Endothelial cell of umbilical vein (primary cell): ENCODE measurements at regions not wholly inside any gene's neighbourhood (a gene's known extent, or its start where the extent isn't known, plus 50 kb on each side); places are given as distances from the start of the nearest gene placed in this dataset.

Source experiments
- BruUV-seq: library from RNA; stranded (reverse); fragments of 400-500 nt; replicated peaks from 2 replicates; lab custom pipeline; 2021; lab: Mats Ljungman, UMichigan
- CTCF ChIA-PET: fragments of 300-600, 350-600 bp; sonication (Branson Sonifier 250); formaldehyde crosslinking; loops from one replicate; lab custom pipeline; 2021; ENCODE audit warnings: antibody characterized with exemption, inconsistent platforms; lab: Charles Lee
- POLR2A ChIA-PET: fragments of 300-600, 350-600 bp; sonication (Branson Sonifier 250); formaldehyde crosslinking; loops from one replicate; lab custom pipeline; 2021; ENCODE audit warnings: antibody characterized with exemption, inconsistent platforms; lab: Charles Lee
- DNase-seq: peaks from one replicate; pipeline ENCODE4 v3.0.0-alpha.2; 2011; ENCODE audit warnings: low read depth, low spot score
- FAIRE-seq: peaks from 2 replicates; lab custom pipeline; 2011; peaks lifted over from hg19 to GRCh38; lab: Jason Lieb, UNC
- H2AFZ ChIP-seq: 2 replicates; pipeline ENCODE4 v1.6.0; 2012; ENCODE audit warnings: low read depth, low read length, control low read depth, inconsistent platforms
- H3K27ac ChIP-seq: 2 replicates; pipeline ENCODE4 v1.5.1; 2011; ENCODE audit warnings: low read depth, mild to moderate bottlenecking, control low read depth, low read length, moderate library complexity; ENCODE audit not compliant: insufficient read depth
- H3K27me3 ChIP-seq, 2 experiments: 2 replicates each; pipeline versions ENCODE4 v1.6.0 to v1.6.1; 2011; ENCODE audit warnings: low read length in 2 of 2, mixed read lengths in 1 of 2; ENCODE audit not compliant: control insufficient read depth in 2 of 2, insufficient read depth in 2 of 2
- H3K36me3 ChIP-seq, 2 experiments: 2 replicates in 1 of 2; 3 replicates in 1 of 2; pipeline ENCODE4 v1.5.1; 2011; ENCODE audit warnings: low read length in 2 of 2, mild to moderate bottlenecking in 1 of 2, moderate library complexity in 1 of 2; ENCODE audit not compliant: control insufficient read depth in 2 of 2, insufficient read depth in 2 of 2; ENCODE audit errors: extremely low read depth in 1 of 2
- H3K4me1 ChIP-seq: 3 replicates; pipeline ENCODE4 v1.5.1; 2011; ENCODE audit warnings: mild to moderate bottlenecking, low read length; ENCODE audit not compliant: control insufficient read depth, insufficient read depth; ENCODE audit errors: extremely low read depth
- H3K4me2 ChIP-seq: 2 replicates; pipeline ENCODE4 v1.6.1; 2011; ENCODE audit warnings: low read length, control low read depth, mixed read lengths; ENCODE audit not compliant: insufficient read depth
- H3K4me3 ChIP-seq, 3 experiments: fragments of 200-600 bp in 1 of 3; sonication (generic), shearing (Covaris generic) in 1 of 3; replicated peaks in 1 of 3; 2 replicates each; pipeline ENCODE4 v1.5.1; 2011 to 2016; ENCODE audit warnings: control low read depth in 3 of 3, low read length in 3 of 3, mild to moderate bottlenecking in 2 of 3, inconsistent platforms in 1 of 3, low read depth in 1 of 3, moderate library complexity in 1 of 3; ENCODE audit not compliant: insufficient read depth in 1 of 3
- H3K79me2 ChIP-seq: 2 replicates; pipeline ENCODE4 v1.6.0; 2012; ENCODE audit warnings: low read length, inconsistent platforms; ENCODE audit not compliant: control insufficient read depth, insufficient read depth
- H3K9ac ChIP-seq: replicated peaks from 2 replicates; pipeline ENCODE3; 2011; ENCODE audit warnings: low read length, control low read depth; ENCODE audit not compliant: insufficient read depth; ENCODE audit errors: extremely low read depth
- H3K9me1 ChIP-seq: replicated peaks from 3 replicates; pipeline ENCODE4 v1.6.0; 2011; ENCODE audit warnings: mild to moderate bottlenecking, low read length; ENCODE audit not compliant: control insufficient read depth, insufficient read depth; ENCODE audit errors: extremely low read depth
- H3K9me3 ChIP-seq: replicated peaks from 2 replicates; pipeline ENCODE4 v1.5.1; 2012; ENCODE audit warnings: low read length, inconsistent platforms; ENCODE audit not compliant: control insufficient read depth, insufficient read depth
- H4K20me1 ChIP-seq: replicated peaks from 2 replicates; pipeline ENCODE3; 2011; ENCODE audit warnings: mild to moderate bottlenecking, low read length; ENCODE audit not compliant: control insufficient read depth, insufficient read depth; ENCODE audit errors: extremely low read depth
- EZH2 ChIP-seq: IDR thresholded peaks from 2 replicates; pipeline ENCODE4 v1.6.1; 2012; ENCODE audit warnings: borderline replicate concordance, low read depth, mild to moderate bottlenecking, moderate library complexity, low read length, inconsistent platforms; ENCODE audit not compliant: severe bottlenecking
- FOS ChIP-seq: IDR thresholded peaks from 2 replicates; pipeline ENCODE4 v1.6.1; 2011; ENCODE audit warnings: mild to moderate bottlenecking, low read length, moderate library complexity, borderline replicate concordance; ENCODE audit not compliant: insufficient read depth
- GATA2 ChIP-seq: IDR thresholded peaks from 2 replicates; pipeline ENCODE4 v1.7.0; 2011; ENCODE audit warnings: low read depth, mild to moderate bottlenecking, moderate library complexity, mixed read lengths, low read length; ENCODE audit not compliant: insufficient read length, insufficient read depth
- JUN ChIP-seq: IDR thresholded peaks from 2 replicates; pipeline ENCODE4 v1.6.1; 2011; ENCODE audit warnings: borderline replicate concordance, low read depth; ENCODE audit not compliant: insufficient read length, insufficient read depth
- MAX ChIP-seq: IDR thresholded peaks from 2 replicates; pipeline ENCODE4 v1.6.1; 2011; ENCODE audit not compliant: insufficient read depth, insufficient read length
- MYC ChIP-seq: IDR thresholded peaks from one replicate; pipeline ENCODE4 v1.6.1; 2011; ENCODE audit warnings: mild to moderate bottlenecking, low read depth, low read length
- POLR2A ChIP-seq: IDR thresholded peaks from 2 replicates; pipeline ENCODE4 v1.6.1; 2012; ENCODE audit warnings: low read depth, mild to moderate bottlenecking, control low read depth, low read length
- POLR2AphosphoS5 ChIP-seq: IDR thresholded peaks from 2 replicates; pipeline ENCODE4 v1.6.1; 2012; ENCODE audit warnings: low read depth, mild to moderate bottlenecking, control low read depth, low read length, moderate library complexity; ENCODE audit not compliant: insufficient read depth
- dilution Hi-C: fragments of 300-500 bp; cut with MboI; formaldehyde crosslinking; loops from one replicate; pipeline ENCODE4 v1.15.0; 2019; ENCODE audit warnings: low sequenced_read_pairs; ENCODE audit not compliant: extremely low pct_ligation_motif_present
- intact Hi-C: fragments of 100-400 bp; cut with micrococcal nuclease; formaldehyde crosslinking; loops from one replicate; pipeline ENCODE4 v1.10.0; 2022
- TF ChIP-seq, protein P1 (sequence below), 2 donors: IDR thresholded peaks; 1 replicate in 1 of 2; 2 replicates in 1 of 2; pipeline ENCODE4 v1.5.1; 2011; ENCODE audit warnings: low read length in 2 of 2, mild to moderate bottlenecking in 2 of 2, moderate library complexity in 2 of 2, control low read depth in 1 of 2, inconsistent platforms in 1 of 2, low read depth in 1 of 2; ENCODE audit not compliant: insufficient read depth in 1 of 2; ENCODE audit errors: extremely low read depth in 1 of 2

- Histone ChIP-seq H3K27me3 (no peaks in the 10 kb centered on the region), H2AFZ (no peak overlapping the region), H3K9ac (no peak overlapping the region), H3K79me2 (no peaks in the 10 kb centered on the region), H3K4me2 (no peak overlapping the region), H4K20me1 (no peaks in the 10 kb centered on the region), H3K4me3 (no peak overlapping the region), H3K9me3 (no peaks in the 10 kb centered on the region), H3K36me3 (no peaks in the 10 kb centered on the region), H3K9me1 (no peaks in the 10 kb centered on the region), H3K27ac (no peak overlapping the region), H3K4me1 (no peaks in the 10 kb centered on the region)
- dilution Hi-C loops (no loop called here), intact Hi-C loops (no loop called here)
- no TSS peak for BruUV-seq
- TF ChIP-seq MAX (no peak), POLR2A (no peak), FOS (no peak), JUN (no peak), MYC (no peak), GATA2 (no peak), POLR2AphosphoS5 (no peak), EZH2 (no peak)
- TF ChIP-seq, protein P1, sequence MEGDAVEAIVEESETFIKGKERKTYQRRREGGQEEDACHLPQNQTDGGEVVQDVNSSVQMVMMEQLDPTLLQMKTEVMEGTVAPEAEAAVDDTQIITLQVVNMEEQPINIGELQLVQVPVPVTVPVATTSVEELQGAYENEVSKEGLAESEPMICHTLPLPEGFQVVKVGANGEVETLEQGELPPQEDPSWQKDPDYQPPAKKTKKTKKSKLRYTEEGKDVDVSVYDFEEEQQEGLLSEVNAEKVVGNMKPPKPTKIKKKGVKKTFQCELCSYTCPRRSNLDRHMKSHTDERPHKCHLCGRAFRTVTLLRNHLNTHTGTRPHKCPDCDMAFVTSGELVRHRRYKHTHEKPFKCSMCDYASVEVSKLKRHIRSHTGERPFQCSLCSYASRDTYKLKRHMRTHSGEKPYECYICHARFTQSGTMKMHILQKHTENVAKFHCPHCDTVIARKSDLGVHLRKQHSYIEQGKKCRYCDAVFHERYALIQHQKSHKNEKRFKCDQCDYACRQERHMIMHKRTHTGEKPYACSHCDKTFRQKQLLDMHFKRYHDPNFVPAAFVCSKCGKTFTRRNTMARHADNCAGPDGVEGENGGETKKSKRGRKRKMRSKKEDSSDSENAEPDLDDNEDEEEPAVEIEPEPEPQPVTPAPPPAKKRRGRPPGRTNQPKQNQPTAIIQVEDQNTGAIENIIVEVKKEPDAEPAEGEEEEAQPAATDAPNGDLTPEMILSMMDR (IDR thresholded peaks at IDR 0.05; ENCODE audit: extremely low read depth in 1 of 2, insufficient read depth in 1 of 2, low read depth in 1 of 2, low read length in 2 of 2), result no peak
- FAIRE-seq, result no peak
- POLR2A ChIA-PET, result no interaction called here
- DNase-seq, result no peak
- CTCF ChIA-PET, result no interaction called here
Observed at GRCh38 chr11:30774496-30775232, 188.5 kb upstream of the MPPED2 start.
